K562 (cell line): ENCODE measurements at regions not wholly inside any gene's neighbourhood (a gene's known extent, or its start where the extent isn't known, plus 50 kb on each side); places are given as distances from the start of the nearest gene placed in this dataset.

Experiments used
- PKNOX1 ChIP-seq: fragments of 450-650 bp; IDR thresholded peaks from 2 replicates; pipeline ENCODE4 v1.6.1; 2016
- PRDM10 ChIP-seq: fragments of 450-650 bp; IDR thresholded peaks from 2 replicates; pipeline ENCODE4 v1.6.1; 2018; ENCODE audit not compliant: partially characterized antibody
- RBBP5 ChIP-seq: fragments of 200-600 bp; sonication (generic); IDR thresholded peaks from 2 replicates; pipeline ENCODE4 v1.6.1; 2012; ENCODE audit warnings: borderline replicate concordance, mild to moderate bottlenecking, low read length, control low read depth, inconsistent platforms; ENCODE audit not compliant: insufficient read depth, poor library complexity, severe bottlenecking
- ZNF592 ChIP-seq: fragments of 450-650 bp; IDR thresholded peaks from 2 replicates; pipeline ENCODE4 v1.6.1; 2017; ENCODE audit warnings: antibody characterized with exemption, mild to moderate bottlenecking

GRCh38 chr11:80686889-80687288 is 1246.1 kb upstream of the TENM4 start (continued):
- TF ChIP-seq PKNOX1 (no peak), RBBP5 (no peak), ZNF592 (no peak), PRDM10 (no peak)
- TF ChIP-seq, all 486 proteins: peak for 0
